ENCODE measurements at regions not wholly inside any gene's neighbourhood (a gene's known extent, or its start where the extent isn't known, plus 50 kb on each side); places are given as distances from the start of the nearest gene placed in this dataset.

- DNase-seq (ENCODE audit: low read depth in 1 of 2, low spot score in 1 of 2), result no peak
- ChIA-PET POLR2A (no interaction called here), CTCF (no interaction called here)
Observed at GRCh38 chr15:29475096-29475495, 205.5 kb upstream of the NSMCE3 start.

GRCh38 chr15:29473621-29474105 is 204.0 kb upstream of the NSMCE3 start:
- H3K9me3 ChIP-seq, result no peaks in the 10 kb centered on the region
- DNase-seq (ENCODE audit: low read depth in 1 of 2, low spot score in 1 of 2) (no peak), ATAC-seq (no peak), FAIRE-seq (no peak)
- 66% methylated on average over 17 of the region's 17 CpGs for WGBS (ENCODE audit: missing lambda C conversion rate)
- no peak overlapping the region for H3K4me3 ChIP-seq
- no peak overlapping the region for H3K27ac ChIP-seq
- POLR2A ChIA-PET, result no interaction called here
- H3K4me1 ChIP-seq, result peaks cover 19% of the 10 kb centered on the region
- no peak overlapping the region for H3K4me2 ChIP-seq
- CTCF ChIA-PET, result no interaction called here
- TF ChIP-seq ZC3H11A (IDR thresholded peaks at IDR 0.05), result no peak
- no peak for TF ChIP-seq TFCP2L1 (CRISPR knock-in tag; IDR thresholded peaks at IDR 0.05)
- TF ChIP-seq, protein P1, sequence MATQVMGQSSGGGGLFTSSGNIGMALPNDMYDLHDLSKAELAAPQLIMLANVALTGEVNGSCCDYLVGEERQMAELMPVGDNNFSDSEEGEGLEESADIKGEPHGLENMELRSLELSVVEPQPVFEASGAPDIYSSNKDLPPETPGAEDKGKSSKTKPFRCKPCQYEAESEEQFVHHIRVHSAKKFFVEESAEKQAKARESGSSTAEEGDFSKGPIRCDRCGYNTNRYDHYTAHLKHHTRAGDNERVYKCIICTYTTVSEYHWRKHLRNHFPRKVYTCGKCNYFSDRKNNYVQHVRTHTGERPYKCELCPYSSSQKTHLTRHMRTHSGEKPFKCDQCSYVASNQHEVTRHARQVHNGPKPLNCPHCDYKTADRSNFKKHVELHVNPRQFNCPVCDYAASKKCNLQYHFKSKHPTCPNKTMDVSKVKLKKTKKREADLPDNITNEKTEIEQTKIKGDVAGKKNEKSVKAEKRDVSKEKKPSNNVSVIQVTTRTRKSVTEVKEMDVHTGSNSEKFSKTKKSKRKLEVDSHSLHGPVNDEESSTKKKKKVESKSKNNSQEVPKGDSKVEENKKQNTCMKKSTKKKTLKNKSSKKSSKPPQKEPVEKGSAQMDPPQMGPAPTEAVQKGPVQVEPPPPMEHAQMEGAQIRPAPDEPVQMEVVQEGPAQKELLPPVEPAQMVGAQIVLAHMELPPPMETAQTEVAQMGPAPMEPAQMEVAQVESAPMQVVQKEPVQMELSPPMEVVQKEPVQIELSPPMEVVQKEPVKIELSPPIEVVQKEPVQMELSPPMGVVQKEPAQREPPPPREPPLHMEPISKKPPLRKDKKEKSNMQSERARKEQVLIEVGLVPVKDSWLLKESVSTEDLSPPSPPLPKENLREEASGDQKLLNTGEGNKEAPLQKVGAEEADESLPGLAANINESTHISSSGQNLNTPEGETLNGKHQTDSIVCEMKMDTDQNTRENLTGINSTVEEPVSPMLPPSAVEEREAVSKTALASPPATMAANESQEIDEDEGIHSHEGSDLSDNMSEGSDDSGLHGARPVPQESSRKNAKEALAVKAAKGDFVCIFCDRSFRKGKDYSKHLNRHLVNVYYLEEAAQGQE (IDR thresholded peaks at IDR 0.05), result no peak
- no peak for TF ChIP-seq ZSCAN20 (CRISPR knock-in tag; IDR thresholded peaks at IDR 0.05)
- no peak for TF ChIP-seq POLR2A (IDR thresholded peaks at IDR 0.05; ENCODE audit: low read length)
- TF ChIP-seq NR3C1 (IDR thresholded peaks at IDR 0.05), result no peak
- no peak for TF ChIP-seq CEBPB (IDR thresholded peaks at IDR 0.05)
- no peak for TF ChIP-seq MAZ (IDR thresholded peaks at IDR 0.05; ENCODE audit: borderline replicate concordance, low read depth, low read length)
- no peak for TF ChIP-seq ELK1 (IDR thresholded peaks at IDR 0.05; ENCODE audit: low read depth, low read length)
- TF ChIP-seq NPAS2 (CRISPR knock-in tag; IDR thresholded peaks at IDR 0.05; ENCODE audit: borderline replicate concordance), result no peak
- no peak for TF ChIP-seq BHLHE40 (IDR thresholded peaks at IDR 0.05; ENCODE audit: low read depth, low read length)
- TF ChIP-seq JUNB (IDR thresholded peaks at IDR 0.05), result no peak
- no peak for TF ChIP-seq JUN (IDR thresholded peaks at IDR 0.05)
- TF ChIP-seq FOSL2 (IDR thresholded peaks at IDR 0.05), result no peak
- no peak for TF ChIP-seq FOSL2 (CRISPR knock-in tag; IDR thresholded peaks at IDR 0.05)
- no peak for TF ChIP-seq HMGXB4 (CRISPR knock-in tag; IDR thresholded peaks at IDR 0.05; ENCODE audit: borderline replicate concordance)
- TF ChIP-seq SREBF2 (IDR thresholded peaks at IDR 0.05), result no peak
- TF ChIP-seq KDM1A (IDR thresholded peaks at IDR 0.05; ENCODE audit: low read depth), result no peak

More at GRCh38 chr15:29475096-29475495, 205.5 kb upstream of the NSMCE3 start:
- 58% methylated on average over 10 of the region's 10 CpGs for WGBS (ENCODE audit: missing lambda C conversion rate)
- TF ChIP-seq ZNF302 (CRISPR knock-in tag; IDR thresholded peaks at IDR 0.05), result no peak
- TF ChIP-seq ZC3H11A (IDR thresholded peaks at IDR 0.05), result no peak
- no peak for TF ChIP-seq SMC3 (IDR thresholded peaks at IDR 0.05)
- TF ChIP-seq RFX5 (IDR thresholded peaks at IDR 0.05), result no peak
- no peak for TF ChIP-seq EP300 (IDR thresholded peaks at IDR 0.05)
- no peak for TF ChIP-seq PHF8 (IDR thresholded peaks at IDR 0.05; ENCODE audit: borderline replicate concordance, low read depth)
- TF ChIP-seq HOXB5 (CRISPR knock-in tag; IDR thresholded peaks at IDR 0.05), result no peak
- no peak for TF ChIP-seq CBX8 (IDR thresholded peaks at IDR 0.05)
- TF ChIP-seq POLR2AphosphoS2 (conservative IDR thresholded peaks at IDR 0.05; ENCODE audit: low read length), result no peak
- TF ChIP-seq FOSB (CRISPR knock-in tag; IDR thresholded peaks at IDR 0.05), result no peak
- no peak for TF ChIP-seq BHLHE40 (IDR thresholded peaks at IDR 0.05; ENCODE audit: low read depth, low read length)
- TF ChIP-seq MYC (IDR thresholded peaks at IDR 0.05; ENCODE audit: borderline replicate concordance, low read length), result no peak
- TF ChIP-seq HEYL (CRISPR knock-in tag; IDR thresholded peaks at IDR 0.05), result no peak
- TF ChIP-seq RCOR1 (IDR thresholded peaks at IDR 0.05; ENCODE audit: low read depth, low read length), result no peak
- Histone ChIP-seq H3K4me2 (no peak overlapping the region), H3K9me3 (no peaks in the 10 kb centered on the region), H3K4me3 (no peak overlapping the region), H3K4me1 (peaks cover 18% of the 10 kb centered on the region), H3K27ac (no peak overlapping the region)
- no peak; a peak in 1 of 6 replicates for ATAC-seq
- no peak for FAIRE-seq
